ENCODE measurements at regions not wholly inside any gene's neighbourhood (a gene's known extent, or its start where the extent isn't known, plus 50 kb on each side); places are given as distances from the start of the nearest gene placed in this dataset.

DNA sequence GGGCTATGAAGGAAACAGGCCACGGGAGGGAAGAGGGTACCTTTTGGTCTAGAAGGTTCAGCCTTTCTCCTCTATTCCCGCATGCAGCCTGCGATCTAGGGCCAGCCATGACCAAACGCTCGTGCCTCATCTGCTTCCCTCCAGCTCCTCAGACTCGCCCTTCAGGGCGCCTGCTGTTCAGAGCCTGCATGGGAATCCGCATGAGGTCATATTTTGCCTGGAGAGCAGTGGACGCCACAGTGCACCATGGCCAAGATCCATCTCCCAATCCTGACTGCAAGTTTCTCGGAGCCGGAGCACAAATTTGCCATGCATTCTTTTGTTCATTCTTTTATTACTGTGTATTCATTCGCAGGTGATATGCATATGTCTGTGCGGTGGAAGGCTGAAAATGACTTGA lies 608.1 kb downstream of the QKI start:
- no TSS peak for BruUV-seq (replicated peaks)
- Mint-ChIP-seq H3K9me3 (ENCODE audit: unreplicated experiment) (no peaks in the 10 kb centered on the region), H3K27me3 (ENCODE audit: insufficient read depth, unreplicated experiment) (no peaks in the 10 kb centered on the region), H3K36me3 (ENCODE audit: insufficient read depth, unreplicated experiment) (no peaks in the 10 kb centered on the region), H3K4me1 (ENCODE audit: insufficient read depth, unreplicated experiment) (no peaks in the 10 kb centered on the region), H3K27ac (ENCODE audit: low read depth, unreplicated experiment) (no peak overlapping the region), H3K4me3 (ENCODE audit: unreplicated experiment) (no peak overlapping the region)
- CTCF ChIA-PET: interaction anchor here (0.6 kb wide), 1 partner anchor 728 kb away, joined by 3 read pairs; no protein-coding TSS in a partner anchor
- intact Hi-C loops (cut with micrococcal nuclease): no loop called here
- DNase-seq (ENCODE audit: unreplicated experiment): no peak
- TF ChIP-seq, protein P1, sequence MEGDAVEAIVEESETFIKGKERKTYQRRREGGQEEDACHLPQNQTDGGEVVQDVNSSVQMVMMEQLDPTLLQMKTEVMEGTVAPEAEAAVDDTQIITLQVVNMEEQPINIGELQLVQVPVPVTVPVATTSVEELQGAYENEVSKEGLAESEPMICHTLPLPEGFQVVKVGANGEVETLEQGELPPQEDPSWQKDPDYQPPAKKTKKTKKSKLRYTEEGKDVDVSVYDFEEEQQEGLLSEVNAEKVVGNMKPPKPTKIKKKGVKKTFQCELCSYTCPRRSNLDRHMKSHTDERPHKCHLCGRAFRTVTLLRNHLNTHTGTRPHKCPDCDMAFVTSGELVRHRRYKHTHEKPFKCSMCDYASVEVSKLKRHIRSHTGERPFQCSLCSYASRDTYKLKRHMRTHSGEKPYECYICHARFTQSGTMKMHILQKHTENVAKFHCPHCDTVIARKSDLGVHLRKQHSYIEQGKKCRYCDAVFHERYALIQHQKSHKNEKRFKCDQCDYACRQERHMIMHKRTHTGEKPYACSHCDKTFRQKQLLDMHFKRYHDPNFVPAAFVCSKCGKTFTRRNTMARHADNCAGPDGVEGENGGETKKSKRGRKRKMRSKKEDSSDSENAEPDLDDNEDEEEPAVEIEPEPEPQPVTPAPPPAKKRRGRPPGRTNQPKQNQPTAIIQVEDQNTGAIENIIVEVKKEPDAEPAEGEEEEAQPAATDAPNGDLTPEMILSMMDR (IDR thresholded peaks at IDR 0.05; ENCODE audit: unreplicated experiment): no peak
- POLR2A ChIA-PET: interaction anchor here (0.7 kb wide), 1 partner anchor 124 kb away, joined by 3 read pairs; no protein-coding TSS in a partner anchor

- ChIA-PET POLR2A (no interaction called here), CTCF (no interaction called here)
- H3K4me1 Mint-ChIP-seq (ENCODE audit: insufficient read depth, unreplicated experiment): no peaks in the 10 kb centered on the region
- TF ChIP-seq, protein P1 (IDR thresholded peaks at IDR 0.05; ENCODE audit: unreplicated experiment): no peak
- DNase-seq (ENCODE audit: unreplicated experiment): no peak
- no peaks in the 10 kb centered on the region for H3K36me3 Mint-ChIP-seq (ENCODE audit: insufficient read depth, unreplicated experiment)
- no peaks in the 10 kb centered on the region for H3K27me3 Mint-ChIP-seq (ENCODE audit: insufficient read depth, unreplicated experiment)
- H3K9me3 Mint-ChIP-seq (ENCODE audit: unreplicated experiment): no peaks in the 10 kb centered on the region
- intact Hi-C loops (cut with micrococcal nuclease): no loop called here
- H3K4me3 Mint-ChIP-seq (ENCODE audit: unreplicated experiment): no peak overlapping the region
- no TSS peak for BruUV-seq (replicated peaks)
- no peak overlapping the region for H3K27ac Mint-ChIP-seq (ENCODE audit: low read depth, unreplicated experiment)
These were observed 607.2 kb downstream of the QKI start for GRCh38 chr6:164021589-164022250.

DNA sequence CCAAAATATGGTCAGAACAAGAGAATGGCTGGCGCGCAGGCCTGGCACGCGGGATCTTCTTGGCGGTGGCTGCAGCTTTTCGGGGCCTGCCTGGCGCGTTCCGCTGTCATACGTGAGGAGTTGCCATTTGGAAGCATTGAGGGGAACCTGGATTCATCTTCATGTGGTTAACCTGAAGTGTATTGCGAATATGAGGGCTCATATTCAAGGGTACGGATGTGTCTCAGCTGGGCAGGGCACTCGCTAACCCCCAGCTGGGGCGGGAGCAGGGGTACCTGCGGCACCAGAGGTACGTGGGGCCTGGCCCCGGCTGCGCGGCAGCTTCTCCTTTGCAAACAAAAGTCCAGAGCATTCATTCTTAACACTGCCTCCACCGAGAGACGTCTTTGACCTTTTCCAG lies 605.6 kb downstream of the QKI start:
- H3K27me3 Mint-ChIP-seq (ENCODE audit: insufficient read depth, unreplicated experiment): no peaks in the 10 kb centered on the region
- no peaks in the 10 kb centered on the region for H3K9me3 Mint-ChIP-seq (ENCODE audit: unreplicated experiment)
- ChIA-PET CTCF (interaction anchor here (0.6 kb wide), 1 partner anchor 54 kb away, joined by 3 read pairs; no protein-coding TSS in a partner anchor), POLR2A (no interaction called here)
- no TSS peak for BruUV-seq (replicated peaks)
- H3K4me3 Mint-ChIP-seq (ENCODE audit: unreplicated experiment): no peak overlapping the region
- H3K27ac Mint-ChIP-seq (ENCODE audit: low read depth, unreplicated experiment): no peak overlapping the region
- TF ChIP-seq, protein P1 (IDR thresholded peaks at IDR 0.05; ENCODE audit: unreplicated experiment): no peak
- intact Hi-C loops (cut with micrococcal nuclease): no loop called here
- no peaks in the 10 kb centered on the region for H3K36me3 Mint-ChIP-seq (ENCODE audit: insufficient read depth, unreplicated experiment)
- DNase-seq (ENCODE audit: unreplicated experiment): no peak
- no peaks in the 10 kb centered on the region for H3K4me1 Mint-ChIP-seq (ENCODE audit: insufficient read depth, unreplicated experiment)

- Mint-ChIP-seq H3K27me3 (ENCODE audit: insufficient read depth, unreplicated experiment) (no peaks in the 10 kb centered on the region), H3K4me1 (ENCODE audit: insufficient read depth, unreplicated experiment) (no peaks in the 10 kb centered on the region), H3K9me3 (ENCODE audit: unreplicated experiment) (no peaks in the 10 kb centered on the region), H3K27ac (ENCODE audit: low read depth, unreplicated experiment) (no peak overlapping the region), H3K36me3 (ENCODE audit: insufficient read depth, unreplicated experiment) (no peaks in the 10 kb centered on the region), H3K4me3 (ENCODE audit: unreplicated experiment) (no peak overlapping the region)
- DNase-seq (ENCODE audit: unreplicated experiment): no peak
- intact Hi-C loops (cut with micrococcal nuclease): no loop called here
- TF ChIP-seq, protein P1 (IDR thresholded peaks at IDR 0.05; ENCODE audit: unreplicated experiment): no peak
- ChIA-PET CTCF (no interaction called here), POLR2A (no interaction called here)
- BruUV-seq (replicated peaks): no TSS peak
These were observed 603.6 kb downstream of the QKI start for GRCh38 chr6:164018133-164018532.
